ENCODE measurements at regions not wholly inside any gene's neighbourhood (a gene's known extent, or its start where the extent isn't known, plus 50 kb on each side); places are given as distances from the start of the nearest gene placed in this dataset.

- TF ChIP-seq POLR2A (IDR thresholded peaks at IDR 0.05) (no peak), CTCF (IDR thresholded peaks at IDR 0.05) (no peak), EP300 (IDR thresholded peaks at IDR 0.05) (no peak)
These were observed 834.4 kb upstream of the SLIT2 start for GRCh38 chr4:19417256-19417655.
